GM06990 (cell line): ENCODE measurements at regions not wholly inside any gene's neighbourhood (a gene's known extent, or its start where the extent isn't known, plus 50 kb on each side); places are given as distances from the start of the nearest gene placed in this dataset.

Experiments used
- DNase-seq: peaks from one replicate; pipeline ENCODE4 v3.0.0-alpha.2; 2011; ENCODE audit not compliant: insufficient read length; ENCODE audit errors: extremely low read depth
- H3K27me3 ChIP-seq: replicated peaks from 2 replicates; pipeline ENCODE4 v1.6.0; 2011; ENCODE audit warnings: low read length; ENCODE audit not compliant: control insufficient read depth, insufficient read depth
- H3K36me3 ChIP-seq: 2 replicates; pipeline ENCODE4 v1.5.1; 2011; ENCODE audit warnings: low read length; ENCODE audit not compliant: control insufficient read depth, insufficient read depth
- H3K4me3 ChIP-seq: replicated peaks from 2 replicates; pipeline ENCODE4 v1.5.1; 2011; ENCODE audit warnings: low read depth, mild to moderate bottlenecking, control low read depth, low read length
- CTCF ChIP-seq: IDR thresholded peaks from 2 replicates; pipeline ENCODE4 v1.5.1; 2011; ENCODE audit warnings: low read length, control low read depth, mild to moderate bottlenecking, inconsistent platforms; ENCODE audit not compliant: insufficient read depth, poor library complexity, severe bottlenecking

GRCh38 chr2:196245378-196246140, 74.2 kb upstream of the STK17B start:
- no peak for DNase-seq
- no peak for TF ChIP-seq CTCF
- Histone ChIP-seq H3K27me3 (no peaks in the 10 kb centered on the region), H3K4me3 (no peak overlapping the region), H3K36me3 (peaks cover 2% of the 10 kb centered on the region)

- no peak for DNase-seq
- Histone ChIP-seq H3K36me3 (peaks cover 3% of the 10 kb centered on the region), H3K4me3 (no peak overlapping the region), H3K27me3 (no peaks in the 10 kb centered on the region)
- TF ChIP-seq CTCF, result no peak
Observed at GRCh38 chr2:196247114-196247975, 76.0 kb upstream of the STK17B start.

- H3K4me3 ChIP-seq, result no peak overlapping the region
- no peak for TF ChIP-seq CTCF
- peaks cover 4% of the 10 kb centered on the region for H3K36me3 ChIP-seq
- no peak for DNase-seq
- no peaks in the 10 kb centered on the region for H3K27me3 ChIP-seq
Observed at GRCh38 chr2:196247976-196248280, 76.5 kb upstream of the STK17B start.

- DNase-seq, result no peak
- TF ChIP-seq CTCF, result no peak
- Histone ChIP-seq H3K4me3 (no peak overlapping the region), H3K27me3 (no peaks in the 10 kb centered on the region), H3K36me3 (peaks cover 4% of the 10 kb centered on the region)
Observed at GRCh38 chr2:196248467-196249094, 77.2 kb upstream of the STK17B start.

DNA sequence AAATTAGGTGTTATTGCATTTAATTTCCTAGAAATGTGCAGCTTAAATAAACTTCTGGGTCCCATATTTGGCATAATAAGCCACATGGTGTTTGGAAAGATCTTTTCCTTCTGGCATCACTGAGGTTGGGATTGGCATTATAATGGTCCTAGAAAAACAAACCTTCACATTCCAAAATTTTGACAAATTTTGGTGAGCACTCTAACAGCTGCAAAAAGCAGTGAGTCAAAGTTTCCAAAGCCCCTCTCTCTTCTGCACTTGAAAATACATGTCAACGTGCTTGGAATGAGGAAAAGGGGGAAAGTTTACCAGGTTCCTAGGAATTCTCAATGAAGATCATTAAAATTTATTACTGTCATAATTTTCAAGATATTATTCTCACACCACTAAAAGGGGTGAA, 77.8 kb upstream of the STK17B start:
- TF ChIP-seq CTCF, result no peak
- Histone ChIP-seq H3K4me3 (no peak overlapping the region), H3K36me3 (peaks cover 4% of the 10 kb centered on the region), H3K27me3 (no peaks in the 10 kb centered on the region)
- DNase-seq, result no peak
